HCT116 (cell line): ENCODE measurements at regions not wholly inside any gene's neighbourhood (a gene's known extent, or its start where the extent isn't known, plus 50 kb on each side); places are given as distances from the start of the nearest gene placed in this dataset.

Experiments used
- ATAC-seq: fragments of 200-7000 bp; cut with Tn5 transposase; 2 replicates; pipeline ENCODE4 v1.9.1; 2020; ENCODE audit warnings: mild to moderate bottlenecking, moderate library complexity
- BruUV-seq: library from RNA; stranded (reverse); fragments of 400-500 nt; replicated peaks from 2 replicates; lab custom pipeline; 2021; lab: Mats Ljungman, UMichigan
- CTCF ChIA-PET: fragments of 300-600 bp; sonication (Branson Sonifier 250); formaldehyde crosslinking; loops from one replicate; lab custom pipeline; 2021; ENCODE audit warnings: antibody characterized with exemption; lab: Charles Lee
- POLR2A ChIA-PET: fragments of 300-600, 350-600 bp; sonication (Branson Sonifier 250); formaldehyde crosslinking; loops from one replicate; lab custom pipeline; 2021; ENCODE audit warnings: antibody characterized with exemption; lab: Charles Lee
- RAD21 ChIA-PET, 2 experiments: fragments of 300-600 bp; sonication (Branson Sonifier 250); formaldehyde crosslinking; loops; one replicate each; lab custom pipeline; 2023; ENCODE audit warnings: low total read pairs in 2 of 2; ENCODE audit not compliant: uncharacterized antibody in 2 of 2, unreplicated experiment in 2 of 2, low non-redundant PET in 1 of 2; lab: Charles Lee
- DNase-seq: peaks from one replicate; pipeline ENCODE4 v3.0.0-alpha.2; 2010; ENCODE audit warnings: low read depth, low spot score
- H2AFZ ChIP-seq: fragments of 200-600 bp; shearing (Covaris generic), sonication (generic); 2 replicates; pipeline ENCODE4 v1.6.1; 2017; ENCODE audit warnings: low read depth, mixed run types, mixed read lengths, antibody characterized with exemption, low read length; ENCODE audit not compliant: poor library complexity, severe bottlenecking
- H3K27ac ChIP-seq: 2 replicates; pipeline ENCODE4 v1.5.1; 2012; ENCODE audit warnings: low read depth, low read length
- H3K27me3 ChIP-seq: fragments of 200-600 bp; sonication (generic); 2 replicates; pipeline ENCODE4 v1.6.1; 2016; ENCODE audit warnings: mixed run types, low read length, mixed read lengths; ENCODE audit not compliant: insufficient read depth
- H3K36me3 ChIP-seq, 2 experiments: fragments of 200-500 bp in 1 of 2; fragments of 200-600 bp in 1 of 2; sonication (Bioruptor generic) in 1 of 2; sonication (generic) in 1 of 2; 2 replicates each; pipeline versions ENCODE4 v1.5.1 to v1.6.1; 2014 to 2016; ENCODE audit warnings: low read length in 2 of 2, inconsistent platforms in 1 of 2, mixed read lengths in 1 of 2, mixed run types in 1 of 2; ENCODE audit not compliant: insufficient read depth in 2 of 2, control insufficient read depth in 1 of 2
- H3K4me1 ChIP-seq, 2 experiments: fragments of 200-600 bp in 1 of 2; sonication (generic) in 1 of 2; 2 replicates each; pipeline versions ENCODE4 v1.5.1 to v1.6.1; 2012 to 2017; ENCODE audit warnings: low read length in 2 of 2, inconsistent platforms in 1 of 2, mild to moderate bottlenecking in 1 of 2, mixed read lengths in 1 of 2, mixed run types in 1 of 2, moderate library complexity in 1 of 2; ENCODE audit not compliant: insufficient read depth in 2 of 2, control insufficient read depth in 1 of 2
- H3K4me2 ChIP-seq: fragments of 200-600 bp; sonication (generic); 2 replicates; pipeline ENCODE4 v1.6.1; 2017; ENCODE audit warnings: mixed run types, low read length, mixed read lengths
- H3K4me3 ChIP-seq, 2 experiments: fragments of 200-600 bp in 1 of 2; sonication (generic) in 1 of 2; replicated peaks in 1 of 2; 2 replicates each; pipeline ENCODE4 v1.5.1; 2011 to 2016; ENCODE audit warnings: low read length in 2 of 2, control low read depth in 1 of 2, low read depth in 1 of 2, mild to moderate bottlenecking in 1 of 2, mixed read lengths in 1 of 2, mixed run types in 1 of 2
- H3K79me2 ChIP-seq: fragments of 200-600 bp; sonication (generic); 2 replicates; pipeline ENCODE4 v1.6.1; 2017; ENCODE audit warnings: mild to moderate bottlenecking, mixed run types, low read length, moderate library complexity, mixed read lengths; ENCODE audit not compliant: insufficient read depth
- H3K9ac ChIP-seq: fragments of 200-600 bp; sonication (generic); 2 replicates; pipeline ENCODE4 v1.6.1; 2016; ENCODE audit warnings: low read length, mixed read lengths
- H3K9me2 ChIP-seq: fragments of 200-600 bp; sonication (generic), shearing (Covaris generic); 2 replicates; pipeline ENCODE4 v1.6.1; 2017; ENCODE audit warnings: mixed run types, mild to moderate bottlenecking, moderate library complexity; ENCODE audit not compliant: insufficient read depth
- H3K9me3 ChIP-seq, 2 experiments: fragments of 200-500 bp in 1 of 2; fragments of 200-600 bp in 1 of 2; sonication (Bioruptor generic) in 1 of 2; sonication (generic) in 1 of 2; 2 replicates each; pipeline ENCODE4 v1.6.1; 2014 to 2017; ENCODE audit warnings: low read length in 2 of 2, mixed read lengths in 2 of 2, inconsistent platforms in 1 of 2, low read depth in 1 of 2, mild to moderate bottlenecking in 1 of 2, mixed run types in 1 of 2, moderate library complexity in 1 of 2; ENCODE audit not compliant: control insufficient read depth in 1 of 2, insufficient read depth in 1 of 2
- H4K20me1 ChIP-seq: fragments of 200-600 bp; sonication (generic), shearing (Covaris generic); 2 replicates; pipeline ENCODE4 v1.6.1; 2017; ENCODE audit warnings: mixed run types, mild to moderate bottlenecking, moderate library complexity; ENCODE audit not compliant: insufficient read depth
- ATF3 ChIP-seq: IDR thresholded peaks from 2 replicates; pipeline ENCODE4 v1.6.1; 2012
- ELF1 ChIP-seq: IDR thresholded peaks from 2 replicates; pipeline ENCODE4 v1.6.1; 2012; ENCODE audit warnings: low read depth, borderline replicate concordance
- EZH2 ChIP-seq: fragments of 200-600 bp; sonication (generic); IDR thresholded peaks from 2 replicates; pipeline ENCODE4 v1.6.1; 2017; ENCODE audit warnings: antibody characterized with exemption, mixed run types
- FOSL1 ChIP-seq: IDR thresholded peaks from 2 replicates; pipeline ENCODE4 v1.6.1; 2012; ENCODE audit warnings: low read depth
- JUND ChIP-seq: IDR thresholded peaks from 2 replicates; pipeline ENCODE4 v1.6.1; 2012
- RAD21 ChIP-seq: IDR thresholded peaks from 2 replicates; pipeline ENCODE4 v1.6.1; 2012; ENCODE audit warnings: low read depth, mild to moderate bottlenecking
- SP1 ChIP-seq: IDR thresholded peaks from 2 replicates; pipeline ENCODE4 v1.6.1; 2012; ENCODE audit warnings: low read depth
- SRF ChIP-seq: IDR thresholded peaks from 2 replicates; pipeline ENCODE4 v1.6.1; 2012; ENCODE audit warnings: low read depth
- YY1 ChIP-seq: IDR thresholded peaks from 2 replicates; pipeline ENCODE4 v1.6.1; 2011; ENCODE audit warnings: low read length, low read depth, moderate library complexity, mild to moderate bottlenecking; ENCODE audit not compliant: insufficient replicate concordance; ENCODE audit errors: extremely low read depth
- ZNF274 ChIP-seq: fragments of 200-500 bp; sonication (Bioruptor generic); IDR thresholded peaks from 2 replicates; pipeline ENCODE4 v1.6.1; 2014; ENCODE audit warnings: mild to moderate bottlenecking, low read depth, low read length, inconsistent platforms
- intact Hi-C: fragments of 100-400 bp; cut with micrococcal nuclease; formaldehyde crosslinking; loops from 2 replicates; pipeline ENCODE4 v1.10.0; 2022
- TF ChIP-seq, protein P1 (sequence below): IDR thresholded peaks from 2 replicates; pipeline ENCODE4 v1.6.1; 2012
- TF ChIP-seq, protein P2 (sequence below), 3 experiments: fragments of 200-600 bp in 1 of 3; sonication (generic) in 1 of 3; IDR thresholded peaks in 2 of 3; conservative IDR thresholded peaks in 1 of 3; 2 replicates each; pipeline ENCODE4 v1.5.1; 2012 to 2017; ENCODE audit warnings: low read depth in 2 of 3, low read length in 2 of 3, antibody characterized with exemption in 1 of 3, borderline replicate concordance in 1 of 3, control low read depth in 1 of 3, mild to moderate bottlenecking in 1 of 3, mixed read lengths in 1 of 3, mixed run types in 1 of 3, moderate library complexity in 1 of 3; ENCODE audit not compliant: insufficient read depth in 1 of 3
- TF ChIP-seq, protein P3 (sequence below): IDR thresholded peaks from 2 replicates; pipeline ENCODE4 v1.6.1; 2011; ENCODE audit warnings: mild to moderate bottlenecking, low read length, moderate library complexity; ENCODE audit not compliant: insufficient replicate concordance; ENCODE audit errors: extremely low read depth

- H2AFZ ChIP-seq = no peak overlapping the region
- no TSS peak for BruUV-seq
- no peak overlapping the region for H3K27ac ChIP-seq
- TF ChIP-seq FOSL1 (no peak), ZNF274 (no peak), ATF3 (no peak), RAD21 (no peak), SP1 (no peak), JUND (no peak), EZH2 (no peak)
- TF ChIP-seq, protein P1, sequence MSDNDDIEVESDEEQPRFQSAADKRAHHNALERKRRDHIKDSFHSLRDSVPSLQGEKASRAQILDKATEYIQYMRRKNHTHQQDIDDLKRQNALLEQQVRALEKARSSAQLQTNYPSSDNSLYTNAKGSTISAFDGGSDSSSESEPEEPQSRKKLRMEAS = no peak
- TF ChIP-seq, protein P2, sequence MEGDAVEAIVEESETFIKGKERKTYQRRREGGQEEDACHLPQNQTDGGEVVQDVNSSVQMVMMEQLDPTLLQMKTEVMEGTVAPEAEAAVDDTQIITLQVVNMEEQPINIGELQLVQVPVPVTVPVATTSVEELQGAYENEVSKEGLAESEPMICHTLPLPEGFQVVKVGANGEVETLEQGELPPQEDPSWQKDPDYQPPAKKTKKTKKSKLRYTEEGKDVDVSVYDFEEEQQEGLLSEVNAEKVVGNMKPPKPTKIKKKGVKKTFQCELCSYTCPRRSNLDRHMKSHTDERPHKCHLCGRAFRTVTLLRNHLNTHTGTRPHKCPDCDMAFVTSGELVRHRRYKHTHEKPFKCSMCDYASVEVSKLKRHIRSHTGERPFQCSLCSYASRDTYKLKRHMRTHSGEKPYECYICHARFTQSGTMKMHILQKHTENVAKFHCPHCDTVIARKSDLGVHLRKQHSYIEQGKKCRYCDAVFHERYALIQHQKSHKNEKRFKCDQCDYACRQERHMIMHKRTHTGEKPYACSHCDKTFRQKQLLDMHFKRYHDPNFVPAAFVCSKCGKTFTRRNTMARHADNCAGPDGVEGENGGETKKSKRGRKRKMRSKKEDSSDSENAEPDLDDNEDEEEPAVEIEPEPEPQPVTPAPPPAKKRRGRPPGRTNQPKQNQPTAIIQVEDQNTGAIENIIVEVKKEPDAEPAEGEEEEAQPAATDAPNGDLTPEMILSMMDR (IDR thresholded peaks at IDR 0.05 in 2 of 3, conservative IDR thresholded peaks at IDR 0.05 in 1 of 3; ENCODE audit: borderline replicate concordance in 1 of 3, insufficient read depth in 1 of 3, low read depth in 2 of 3, low read length in 2 of 3) = no peak
- CTCF ChIA-PET = no interaction called here
- no peak overlapping the region for H3K4me3 ChIP-seq
- H3K4me1 ChIP-seq = no peaks in the 10 kb centered on the region
- intact Hi-C loops = no loop called here
- H3K9me2 ChIP-seq = no peaks in the 10 kb centered on the region
- no peaks in the 10 kb centered on the region for H3K79me2 ChIP-seq
- no peaks in the 10 kb centered on the region for H3K9me3 ChIP-seq
- no peak overlapping the region for H3K9ac ChIP-seq
- no peak overlapping the region for H3K4me2 ChIP-seq
- no peaks in the 10 kb centered on the region for H4K20me1 ChIP-seq
- ATAC-seq (no peak), DNase-seq (no peak)
- no peaks in the 10 kb centered on the region for H3K27me3 ChIP-seq
- no peaks in the 10 kb centered on the region for H3K36me3 ChIP-seq
- POLR2A ChIA-PET = no interaction called here
- RAD21 ChIA-PET = no interaction called here
Observed at GRCh38 chr5:126280343-126280742, 142.9 kb upstream of the GRAMD2B start.

GRCh38 chr5:126280846-126281245 is 142.4 kb upstream of the GRAMD2B start:
- Histone ChIP-seq H3K27ac (no peak overlapping the region), H3K36me3 (no peaks in the 10 kb centered on the region), H4K20me1 (no peaks in the 10 kb centered on the region), H3K4me1 (no peaks in the 10 kb centered on the region), H3K4me3 (no peak overlapping the region), H3K79me2 (no peaks in the 10 kb centered on the region), H3K9me3 (no peaks in the 10 kb centered on the region), H3K9ac (no peak overlapping the region), H3K9me2 (no peaks in the 10 kb centered on the region), H2AFZ (no peak overlapping the region), H3K4me2 (no peak overlapping the region), H3K27me3 (no peaks in the 10 kb centered on the region)
- ATAC-seq (no peak), DNase-seq (no peak)
- intact Hi-C loops = no loop called here
- CTCF ChIA-PET = no interaction called here
- POLR2A ChIA-PET = no interaction called here
- RAD21 ChIA-PET = no interaction called here
- BruUV-seq = no TSS peak
- TF ChIP-seq ELF1 (no peak), SRF (no peak), YY1 (no peak)
- TF ChIP-seq, protein P3, sequence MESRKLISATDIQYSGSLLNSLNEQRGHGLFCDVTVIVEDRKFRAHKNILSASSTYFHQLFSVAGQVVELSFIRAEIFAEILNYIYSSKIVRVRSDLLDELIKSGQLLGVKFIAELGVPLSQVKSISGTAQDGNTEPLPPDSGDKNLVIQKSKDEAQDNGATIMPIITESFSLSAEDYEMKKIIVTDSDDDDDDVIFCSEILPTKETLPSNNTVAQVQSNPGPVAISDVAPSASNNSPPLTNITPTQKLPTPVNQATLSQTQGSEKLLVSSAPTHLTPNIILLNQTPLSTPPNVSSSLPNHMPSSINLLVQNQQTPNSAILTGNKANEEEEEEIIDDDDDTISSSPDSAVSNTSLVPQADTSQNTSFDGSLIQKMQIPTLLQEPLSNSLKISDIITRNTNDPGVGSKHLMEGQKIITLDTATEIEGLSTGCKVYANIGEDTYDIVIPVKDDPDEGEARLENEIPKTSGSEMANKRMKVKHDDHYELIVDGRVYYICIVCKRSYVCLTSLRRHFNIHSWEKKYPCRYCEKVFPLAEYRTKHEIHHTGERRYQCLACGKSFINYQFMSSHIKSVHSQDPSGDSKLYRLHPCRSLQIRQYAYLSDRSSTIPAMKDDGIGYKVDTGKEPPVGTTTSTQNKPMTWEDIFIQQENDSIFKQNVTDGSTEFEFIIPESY = no peak
